ENCODE measurements at regions not wholly inside any gene's neighbourhood (a gene's known extent, or its start where the extent isn't known, plus 50 kb on each side); places are given as distances from the start of the nearest gene placed in this dataset.

DNA sequence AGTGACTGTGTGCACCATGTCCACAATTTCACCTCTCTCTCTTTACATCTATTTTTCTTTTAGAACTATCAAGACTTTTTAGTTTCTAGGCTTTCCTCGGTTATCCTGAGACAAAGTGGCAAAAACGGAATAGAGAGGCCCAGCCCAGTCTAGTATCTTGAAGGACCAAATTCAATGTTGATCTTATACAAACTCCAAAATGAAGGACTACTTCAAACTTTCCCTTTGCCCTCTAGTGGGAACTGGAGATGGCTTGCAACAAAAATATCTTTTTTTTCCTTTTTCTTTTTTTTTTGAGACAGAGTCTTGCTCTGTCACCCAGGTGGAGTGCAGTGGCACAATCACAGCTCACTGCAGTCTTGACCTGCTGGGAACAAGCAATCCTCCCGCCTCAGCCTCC is 338.5 kb upstream of the UMPS start:
- DNase-seq (ENCODE audit: low spot score), result no peak
- TF ChIP-seq, protein P1, sequence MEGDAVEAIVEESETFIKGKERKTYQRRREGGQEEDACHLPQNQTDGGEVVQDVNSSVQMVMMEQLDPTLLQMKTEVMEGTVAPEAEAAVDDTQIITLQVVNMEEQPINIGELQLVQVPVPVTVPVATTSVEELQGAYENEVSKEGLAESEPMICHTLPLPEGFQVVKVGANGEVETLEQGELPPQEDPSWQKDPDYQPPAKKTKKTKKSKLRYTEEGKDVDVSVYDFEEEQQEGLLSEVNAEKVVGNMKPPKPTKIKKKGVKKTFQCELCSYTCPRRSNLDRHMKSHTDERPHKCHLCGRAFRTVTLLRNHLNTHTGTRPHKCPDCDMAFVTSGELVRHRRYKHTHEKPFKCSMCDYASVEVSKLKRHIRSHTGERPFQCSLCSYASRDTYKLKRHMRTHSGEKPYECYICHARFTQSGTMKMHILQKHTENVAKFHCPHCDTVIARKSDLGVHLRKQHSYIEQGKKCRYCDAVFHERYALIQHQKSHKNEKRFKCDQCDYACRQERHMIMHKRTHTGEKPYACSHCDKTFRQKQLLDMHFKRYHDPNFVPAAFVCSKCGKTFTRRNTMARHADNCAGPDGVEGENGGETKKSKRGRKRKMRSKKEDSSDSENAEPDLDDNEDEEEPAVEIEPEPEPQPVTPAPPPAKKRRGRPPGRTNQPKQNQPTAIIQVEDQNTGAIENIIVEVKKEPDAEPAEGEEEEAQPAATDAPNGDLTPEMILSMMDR (IDR thresholded peaks at IDR 0.05; ENCODE audit: extremely low read depth, missing control alignments), result no peak

DNA sequence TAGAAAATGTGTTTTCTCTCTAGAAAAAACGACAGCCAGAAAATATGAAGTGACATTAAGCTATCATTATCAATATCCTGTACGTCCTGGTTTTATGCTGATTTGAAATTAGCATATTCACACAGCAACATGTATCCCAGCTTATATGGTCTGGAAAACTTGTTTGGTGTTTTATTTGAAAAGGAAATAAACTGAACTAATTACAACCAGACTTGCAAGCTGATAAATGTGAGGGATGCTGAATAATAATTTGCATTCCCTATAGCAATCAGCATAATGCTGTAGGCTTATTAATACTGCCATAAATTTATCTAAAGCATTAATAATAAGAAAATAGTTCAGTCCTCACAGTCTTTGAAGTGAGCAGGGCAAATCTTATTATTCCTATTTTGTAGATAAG is 336.9 kb upstream of the UMPS start:
- TF ChIP-seq, protein P1 (IDR thresholded peaks at IDR 0.05; ENCODE audit: extremely low read depth, missing control alignments), result no peak

DNA sequence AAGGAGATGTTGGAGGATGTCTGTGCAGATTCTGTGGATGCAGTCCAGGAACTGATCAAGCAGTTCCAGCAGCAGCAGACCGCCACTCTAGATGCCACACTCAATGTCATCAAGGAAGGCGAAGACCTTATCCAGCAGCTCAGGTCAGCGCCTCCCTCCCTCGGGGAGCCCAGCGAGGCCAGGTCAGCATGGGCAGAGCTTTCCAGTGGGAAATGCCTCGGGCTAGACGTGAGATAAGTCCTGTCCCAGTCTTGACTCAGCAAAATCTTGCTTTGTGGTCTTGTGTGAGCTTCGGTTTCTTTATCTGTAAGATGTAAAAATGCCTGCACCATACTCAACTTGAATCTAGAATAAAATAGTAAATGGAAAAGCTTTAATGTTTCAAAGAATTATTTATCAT is 335.1 kb upstream of the UMPS start:
- TF ChIP-seq, protein P1 (IDR thresholded peaks at IDR 0.05; ENCODE audit: extremely low read depth, missing control alignments), result no peak
- no peak for DNase-seq (ENCODE audit: low spot score)

More for the DNA sequence above, 336.9 kb upstream of the UMPS start:
- DNase-seq (ENCODE audit: low spot score), result no peak

- no peak for DNase-seq (ENCODE audit: low spot score)
- TF ChIP-seq, protein P1 (IDR thresholded peaks at IDR 0.05; ENCODE audit: extremely low read depth, missing control alignments), result no peak
Observed at GRCh38 chr3:124395584-124396338, 334.5 kb upstream of the UMPS start.

- TF ChIP-seq, protein P1 (IDR thresholded peaks at IDR 0.05; ENCODE audit: extremely low read depth, missing control alignments), result no peak
- DNase-seq (ENCODE audit: low spot score), result no peak
Observed at GRCh38 chr3:124396339-124396950, 333.8 kb upstream of the UMPS start.

DNA sequence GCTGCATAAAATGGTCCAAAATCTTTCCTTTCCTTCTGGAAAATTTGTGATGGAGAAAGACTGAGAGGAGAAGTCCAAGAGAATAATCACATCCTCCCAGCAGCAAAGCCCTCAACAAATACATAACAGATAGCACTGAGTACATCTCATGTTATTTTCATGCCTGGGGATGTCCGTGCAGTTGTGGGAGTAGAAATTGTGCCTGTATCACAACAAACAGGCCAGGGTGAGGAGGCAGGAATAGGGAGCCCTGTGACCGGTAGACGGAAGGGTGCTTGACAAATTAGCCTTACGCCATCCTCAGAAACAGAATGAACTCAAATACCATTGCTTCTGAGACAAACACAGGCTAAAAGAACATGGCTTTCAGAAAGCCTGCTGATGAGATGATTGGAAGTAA is 333.2 kb upstream of the UMPS start:
- TF ChIP-seq, protein P1 (IDR thresholded peaks at IDR 0.05; ENCODE audit: extremely low read depth, missing control alignments), result no peak
- DNase-seq (ENCODE audit: low spot score), result no peak

GRCh38 chr3:124398594-124398993 is 331.7 kb upstream of the UMPS start:
- TF ChIP-seq, protein P1 (IDR thresholded peaks at IDR 0.05; ENCODE audit: extremely low read depth, missing control alignments), result no peak
- DNase-seq (ENCODE audit: low spot score), result no peak
